Heart right ventricle (tissue), 16 donors: ENCODE measurements at regions not wholly inside any gene's neighbourhood (a gene's known extent, or its start where the extent isn't known, plus 50 kb on each side); places are given as distances from the start of the nearest gene placed in this dataset.

Experiments
- ATAC-seq, 8 donors: fragments of 200-7000 bp; cut with Tn5 transposase; one replicate each; pipeline ENCODE4 v1.9.1; 2020; ENCODE audit warnings: mild to moderate bottlenecking in 8 of 8, moderate library complexity in 8 of 8, moderate number of reproducible peaks in 1 of 8
- DNase-seq, 2 donors: peaks; one replicate each; pipeline ENCODE4 v3.0.0-alpha.2; 2020
- H3K27ac ChIP-seq, 10 donors: fragments of 200-600 bp; sonication (generic) in 2 of 10; one replicate each; pipeline versions ENCODE4 v1.5.0 to v1.8.0; 2020 to 2022; ENCODE audit warnings: mild to moderate bottlenecking in 3 of 10
- H3K27me3 ChIP-seq, 7 donors: fragments of 200-600 bp; one replicate each; pipeline ENCODE4 v1.8.0; 2021 to 2022; ENCODE audit warnings: mild to moderate bottlenecking in 2 of 7
- H3K36me3 ChIP-seq, 9 donors: fragments of 200-600 bp; sonication (generic) in 1 of 9; one replicate each; pipeline versions ENCODE4 v1.5.0 to v1.8.0; 2020 to 2022; ENCODE audit warnings: mild to moderate bottlenecking in 2 of 9
- H3K4me1 ChIP-seq, 9 donors: fragments of 200-600 bp; sonication (generic) in 1 of 9; one replicate each; pipeline versions ENCODE4 v1.5.0 to v1.8.0; 2020 to 2022; ENCODE audit warnings: mild to moderate bottlenecking in 4 of 9
- H3K4me3 ChIP-seq, 10 donors: fragments of 200-600 bp; sonication (generic) in 2 of 10; one replicate each; pipeline versions ENCODE4 v1.5.0 to v1.8.0; 2020 to 2022; ENCODE audit warnings: mild to moderate bottlenecking in 7 of 10, moderate library complexity in 2 of 10
- H3K9me3 ChIP-seq, 11 donors: fragments of 200-600 bp in 10 of 11; sonication (generic) in 2 of 11; one replicate each; pipeline versions ENCODE4 v1.5.0 to v1.8.0; 2013 to 2022; ENCODE audit warnings: mild to moderate bottlenecking in 2 of 11, control low read depth in 1 of 11, moderate library complexity in 1 of 11
- WGBS, 2 donors: extraction: QIAGEN DNeasy Blood & Tissue Kit; methylation state at CpG; one replicate each; pipeline ENCODE4 v1.1.7; 2013; ENCODE audit warnings: inconsistent platforms in 1 of 2; 5-methylcytosine and 5-hydroxymethylcytosine counted together
- intact Hi-C, 10 donors: fragments of 100-400 bp; cut with DNase I; formaldehyde crosslinking; loops; one replicate each; pipeline versions ENCODE4 v1.11.1 to v1.14.2; 2022
- TF ChIP-seq, protein P1 (sequence below), 9 donors: fragments of 200-600 bp; sonication (generic) in 2 of 9; IDR thresholded peaks; one replicate each; pipeline versions ENCODE4 v1.5.0 to v1.8.0; 2021 to 2022; ENCODE audit warnings: antibody characterized with exemption in 9 of 9, mild to moderate bottlenecking in 5 of 9, moderate library complexity in 1 of 9
- donor health status: Arrhythmogenic right ventricular cardiomyopathy.
- donor health status: ischemic (EF 13 %, LVEDD 7.1; RV severe dilation, severe dysfunction).
- donor health status: healthy with polysubstance abuse.
- donor health status: DM: no; HTN: yes; CAD: no.
- donor health status: DM: no; HTN: no; CAD: no.
- donor health status: ischemic (EF 25% LVEDD 6.9; RV normal size, moderate dysfunction).
- donor health status: ischemic (EF 25% LVEDD 5.7; RV mildly dilated, moderate dysfunction).
- donor health status: healthy.
- donor health status: DM: yes; HTN: yes; CAD: no.
- donor health status: Ischemic cardiomyopathy.
- donor health status: ischemic (EF 35%, LVEDD 5.7; RV mildly dilated, moderate dysfunction).
- donor health status: nonischemic (EF 11% LVEDD 7.7; RV severe dilation, severe dysfunction).
- donor health status: DM: yes; HTN: yes; CAD: no.
- donor health status: PGD.
- donor health status: ischemic (EF 29% LVEDD 5.4; RV normal size, mild dysfunction).
- donor health status: nonischemic (EF 23%, LVEDD 6.1; RV moderate dilation, normal function).

DNA sequence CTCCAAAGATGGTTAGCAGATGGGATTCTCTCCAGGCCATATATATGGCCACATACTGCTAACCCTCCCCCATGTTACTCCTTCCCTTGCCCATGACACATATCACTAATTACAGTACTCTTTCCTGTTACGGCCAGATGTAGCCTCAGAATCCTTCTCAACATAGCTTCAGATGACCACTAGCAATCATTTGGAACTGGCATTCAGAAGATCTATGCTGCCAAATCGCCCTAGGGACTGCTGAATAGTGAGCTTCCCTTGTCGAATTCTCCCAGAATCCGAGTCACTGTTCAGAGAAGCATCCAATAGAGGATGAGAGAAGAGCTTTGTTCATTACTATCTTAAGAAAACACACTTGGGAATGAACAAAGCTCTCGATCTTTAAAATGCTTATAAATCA lies 121.2 kb upstream of the TANK start:
- no peak for ATAC-seq
- H3K36me3 ChIP-seq, result no peaks in the 10 kb centered on the region
- no peaks in the 10 kb centered on the region for H3K4me1 ChIP-seq
- H3K27ac ChIP-seq, result no peak overlapping the region
- TF ChIP-seq, protein P1, sequence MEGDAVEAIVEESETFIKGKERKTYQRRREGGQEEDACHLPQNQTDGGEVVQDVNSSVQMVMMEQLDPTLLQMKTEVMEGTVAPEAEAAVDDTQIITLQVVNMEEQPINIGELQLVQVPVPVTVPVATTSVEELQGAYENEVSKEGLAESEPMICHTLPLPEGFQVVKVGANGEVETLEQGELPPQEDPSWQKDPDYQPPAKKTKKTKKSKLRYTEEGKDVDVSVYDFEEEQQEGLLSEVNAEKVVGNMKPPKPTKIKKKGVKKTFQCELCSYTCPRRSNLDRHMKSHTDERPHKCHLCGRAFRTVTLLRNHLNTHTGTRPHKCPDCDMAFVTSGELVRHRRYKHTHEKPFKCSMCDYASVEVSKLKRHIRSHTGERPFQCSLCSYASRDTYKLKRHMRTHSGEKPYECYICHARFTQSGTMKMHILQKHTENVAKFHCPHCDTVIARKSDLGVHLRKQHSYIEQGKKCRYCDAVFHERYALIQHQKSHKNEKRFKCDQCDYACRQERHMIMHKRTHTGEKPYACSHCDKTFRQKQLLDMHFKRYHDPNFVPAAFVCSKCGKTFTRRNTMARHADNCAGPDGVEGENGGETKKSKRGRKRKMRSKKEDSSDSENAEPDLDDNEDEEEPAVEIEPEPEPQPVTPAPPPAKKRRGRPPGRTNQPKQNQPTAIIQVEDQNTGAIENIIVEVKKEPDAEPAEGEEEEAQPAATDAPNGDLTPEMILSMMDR (IDR thresholded peaks at IDR 0.05), result no peak
- no peak overlapping the region for H3K4me3 ChIP-seq
- no peak for DNase-seq
- whole genome bisulfite sequencing, 2 donors, result 77 to 78% methylated on average over 5 of the region's 5 CpGs
- intact Hi-C loops, result no loop called here
- H3K27me3 ChIP-seq, result no peaks in the 10 kb centered on the region
- peaks cover 0 to 5% (median 0%) of the 10 kb centered on the region in 11 donors for H3K9me3 ChIP-seq

GRCh38 chr2:161041356-161041755 lies 118.9 kb upstream of the TANK start:
- intact Hi-C loops, result no loop called here
- no peaks in the 10 kb centered on the region for H3K4me1 ChIP-seq
- no peak overlapping the region for H3K27ac ChIP-seq
- WGBS, 2 donors, result 43 to 53% methylated on average over 2 of the region's 2 CpGs
- no peaks in the 10 kb centered on the region for H3K36me3 ChIP-seq
- TF ChIP-seq, protein P1 (IDR thresholded peaks at IDR 0.05), result no peak
- H3K27me3 ChIP-seq, result peaks cover 0 to 8% (median 0%) of the 10 kb centered on the region in 7 donors
- DNase-seq (no peak), ATAC-seq (no peak)
- H3K9me3 ChIP-seq, result no peaks in the 10 kb centered on the region
- H3K4me3 ChIP-seq, result no peak overlapping the region

DNA sequence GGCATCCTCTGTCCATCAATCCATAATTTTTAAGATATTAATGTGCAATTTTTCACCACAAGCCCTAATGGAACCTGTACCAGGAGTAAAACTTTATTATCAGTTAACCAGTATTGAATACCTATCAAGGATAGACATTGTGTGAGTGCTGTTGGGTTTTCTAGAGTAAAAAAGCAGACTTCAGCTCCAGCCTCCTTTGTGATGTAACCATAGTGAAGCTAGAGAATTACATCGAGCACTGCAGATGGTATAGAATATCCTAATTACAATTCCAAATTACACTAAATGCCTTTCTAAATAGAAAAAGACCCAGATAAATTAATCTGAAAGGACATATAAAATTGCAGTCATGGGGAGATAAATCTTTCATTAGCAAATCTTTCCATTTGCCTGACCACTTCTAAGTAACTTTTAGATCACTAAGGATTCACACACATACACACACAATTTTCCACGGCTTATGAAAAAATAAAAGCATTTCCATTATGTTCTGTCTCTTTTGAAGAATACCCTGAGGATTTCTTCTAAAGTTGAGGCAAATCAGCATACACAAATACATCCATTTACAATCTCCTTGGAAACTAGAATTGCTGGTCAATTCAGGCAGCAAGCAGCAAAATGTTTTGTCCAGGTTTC lies 117.1 kb upstream of the TANK start:
- H3K4me1 ChIP-seq, result no peaks in the 10 kb centered on the region
- DNase-seq (no peak), ATAC-seq (no peak)
- H3K9me3 ChIP-seq, result no peaks in the 10 kb centered on the region
- peaks cover 0 to 8% (median 0%) of the 10 kb centered on the region in 7 donors for H3K27me3 ChIP-seq
- TF ChIP-seq, protein P1 (IDR thresholded peaks at IDR 0.05), result no peak
- 39 to 80% methylated on average over 2 of the region's 2 CpGs for WGBS, 2 donors
- no peaks in the 10 kb centered on the region for H3K36me3 ChIP-seq
- H3K4me3 ChIP-seq, result no peak overlapping the region
- H3K27ac ChIP-seq, result no peak overlapping the region
- intact Hi-C loops, result no loop called here

DNA sequence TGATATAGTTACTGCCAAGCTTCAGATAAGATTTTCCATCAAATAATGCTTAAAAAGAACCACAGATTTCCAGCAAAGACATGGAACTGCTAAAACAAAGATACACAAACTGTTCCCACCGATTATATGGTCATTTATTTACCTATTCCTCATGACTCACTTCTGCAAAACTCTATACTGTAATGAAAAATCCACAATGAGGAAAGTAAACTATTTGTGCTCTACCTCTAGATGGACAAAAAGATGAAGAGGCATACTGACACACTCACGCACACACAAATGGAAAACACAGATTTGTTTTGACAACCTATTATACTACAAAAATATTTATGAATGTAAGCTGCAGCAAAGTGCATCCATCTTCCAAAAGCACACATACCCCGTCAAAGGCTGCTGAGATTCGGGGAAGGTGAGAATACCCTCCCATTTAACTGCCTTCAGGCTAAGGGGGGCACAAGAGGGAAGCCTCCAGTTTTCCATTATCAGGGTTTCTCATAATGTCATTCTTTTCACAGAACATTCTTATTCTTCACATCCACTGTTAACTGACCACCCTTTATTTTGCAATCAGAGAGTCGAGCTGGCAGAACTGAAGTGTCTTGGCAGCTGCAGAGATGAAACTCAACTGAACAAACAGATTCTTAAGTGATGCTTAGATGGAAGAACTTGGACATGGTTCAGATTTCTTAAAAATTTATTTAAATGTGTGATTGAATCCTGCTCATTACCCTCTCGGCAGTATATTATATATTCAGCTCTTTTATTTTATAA lies 115.9 kb upstream of the TANK start:
- TF ChIP-seq, protein P1 (IDR thresholded peaks at IDR 0.05), result no peak
- DNase-seq, result no peak
- no peak overlapping the region for H3K27ac ChIP-seq

More for the DNA sequence above, 115.9 kb upstream of the TANK start:
- 73 to 78% methylated on average over 6 of the region's 6 CpGs for WGBS, 2 donors
- H3K9me3 ChIP-seq, result no peaks in the 10 kb centered on the region
- H3K36me3 ChIP-seq, result no peaks in the 10 kb centered on the region
- H3K27me3 ChIP-seq, result peaks cover 0 to 8% (median 0%) of the 10 kb centered on the region in 7 donors
- ATAC-seq, result peak in 2 of 8 donors; percentile 38 to 49
- H3K4me3 ChIP-seq, result no peak overlapping the region
- H3K4me1 ChIP-seq, result no peaks in the 10 kb centered on the region
- intact Hi-C loops, result no loop called here
